ENCODE measurements at regions not wholly inside any gene's neighbourhood (a gene's known extent, or its start where the extent isn't known, plus 50 kb on each side); places are given as distances from the start of the nearest gene placed in this dataset.

DNA sequence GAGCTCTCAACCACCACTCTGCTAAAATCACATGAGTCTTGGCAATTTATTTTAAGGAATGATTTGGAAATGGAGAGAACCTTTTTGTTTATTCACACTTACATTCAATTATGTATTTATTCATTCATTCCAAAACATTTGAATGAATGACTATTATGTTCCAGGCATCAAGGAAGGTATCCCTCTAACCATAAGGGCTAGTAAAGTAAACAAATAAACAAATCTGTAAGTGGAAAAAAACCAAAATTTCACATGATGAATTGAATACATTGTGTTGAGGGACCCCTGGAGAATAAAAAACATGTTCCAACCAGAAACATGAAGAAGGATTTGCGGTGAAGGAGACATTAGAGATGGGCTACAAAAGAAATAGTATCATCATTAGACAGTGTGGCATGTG is 677.8 kb downstream of the TOX3 start:
- ChIA-PET POLR2A (interaction anchor here (0.8 to 0.9 kb wide), 2 partner anchors 66 to 68 kb away, joined by 3 to 4 read pairs; no protein-coding TSS in a partner anchor), CTCF (ENCODE audit: unreplicated experiment) (no interaction called here)
- intact Hi-C loops (cut with micrococcal nuclease; ENCODE audit: unreplicated experiment): no loop called here
- H3K9me3 ChIP-seq (ENCODE audit: low read length): no peaks in the 10 kb centered on the region
- H2AFZ ChIP-seq (ENCODE audit: low read length): no peak overlapping the region
- H3K4me3 ChIP-seq (ENCODE audit: low read depth, low read length, poor library complexity, severe bottlenecking): no peak overlapping the region
- H3K79me2 ChIP-seq (ENCODE audit: insufficient read depth, low read depth, low read length): no peaks in the 10 kb centered on the region
- H3K36me3 ChIP-seq (ENCODE audit: insufficient read depth, low read length): no peaks in the 10 kb centered on the region
- no peak overlapping the region for H3K4me2 ChIP-seq (ENCODE audit: low read length)
- no TSS peak for BruUV-seq (replicated peaks)
- TF ChIP-seq, protein P1, sequence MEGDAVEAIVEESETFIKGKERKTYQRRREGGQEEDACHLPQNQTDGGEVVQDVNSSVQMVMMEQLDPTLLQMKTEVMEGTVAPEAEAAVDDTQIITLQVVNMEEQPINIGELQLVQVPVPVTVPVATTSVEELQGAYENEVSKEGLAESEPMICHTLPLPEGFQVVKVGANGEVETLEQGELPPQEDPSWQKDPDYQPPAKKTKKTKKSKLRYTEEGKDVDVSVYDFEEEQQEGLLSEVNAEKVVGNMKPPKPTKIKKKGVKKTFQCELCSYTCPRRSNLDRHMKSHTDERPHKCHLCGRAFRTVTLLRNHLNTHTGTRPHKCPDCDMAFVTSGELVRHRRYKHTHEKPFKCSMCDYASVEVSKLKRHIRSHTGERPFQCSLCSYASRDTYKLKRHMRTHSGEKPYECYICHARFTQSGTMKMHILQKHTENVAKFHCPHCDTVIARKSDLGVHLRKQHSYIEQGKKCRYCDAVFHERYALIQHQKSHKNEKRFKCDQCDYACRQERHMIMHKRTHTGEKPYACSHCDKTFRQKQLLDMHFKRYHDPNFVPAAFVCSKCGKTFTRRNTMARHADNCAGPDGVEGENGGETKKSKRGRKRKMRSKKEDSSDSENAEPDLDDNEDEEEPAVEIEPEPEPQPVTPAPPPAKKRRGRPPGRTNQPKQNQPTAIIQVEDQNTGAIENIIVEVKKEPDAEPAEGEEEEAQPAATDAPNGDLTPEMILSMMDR (conservative IDR thresholded peaks at IDR 0.05; ENCODE audit: low read length): no peak
- no peak for TF ChIP-seq EZH2phosphoT487 (IDR thresholded peaks at IDR 0.05; ENCODE audit: borderline replicate concordance, low read depth, low read length)
- H3K27ac ChIP-seq (ENCODE audit: low read depth, low read length, poor library complexity, severe bottlenecking): no peak overlapping the region
- no peaks in the 10 kb centered on the region for H3K9me2 ChIP-seq (ENCODE audit: insufficient read depth, low read length)
- H4K20me1 ChIP-seq (ENCODE audit: insufficient read depth, low read length): no peaks in the 10 kb centered on the region
- DNase-seq (ENCODE audit: low spot score): no peak
- no peaks in the 10 kb centered on the region for H3K4me1 ChIP-seq (ENCODE audit: insufficient read depth, low read length, poor library complexity, severe bottlenecking)

DNA sequence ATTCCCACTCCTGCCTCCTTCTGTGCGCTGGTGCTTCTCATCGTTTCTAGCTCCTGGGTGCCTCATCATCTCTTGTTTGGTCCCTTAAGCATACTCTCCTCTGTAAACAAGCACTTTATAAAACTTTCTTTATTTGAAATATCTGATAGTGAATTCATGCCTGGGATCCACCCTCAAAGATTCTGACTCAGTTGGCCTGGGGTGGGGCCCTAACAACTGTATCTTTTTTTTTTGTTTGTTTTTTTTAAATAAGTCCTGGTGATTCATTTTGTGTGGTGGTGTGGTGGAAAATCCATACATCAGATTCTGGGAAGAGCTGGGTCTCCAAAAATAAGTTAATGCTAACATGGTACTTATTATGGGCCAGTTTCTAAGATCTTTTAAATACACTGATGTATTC is 678.3 kb downstream of the TOX3 start:
- TF ChIP-seq EZH2phosphoT487 (IDR thresholded peaks at IDR 0.05; ENCODE audit: borderline replicate concordance, low read depth, low read length): no peak
- TF ChIP-seq, protein P1 (conservative IDR thresholded peaks at IDR 0.05; ENCODE audit: low read length): no peak
- H3K79me2 ChIP-seq (ENCODE audit: insufficient read depth, low read depth, low read length): no peaks in the 10 kb centered on the region
- CTCF ChIA-PET (ENCODE audit: unreplicated experiment): no interaction called here

DNA sequence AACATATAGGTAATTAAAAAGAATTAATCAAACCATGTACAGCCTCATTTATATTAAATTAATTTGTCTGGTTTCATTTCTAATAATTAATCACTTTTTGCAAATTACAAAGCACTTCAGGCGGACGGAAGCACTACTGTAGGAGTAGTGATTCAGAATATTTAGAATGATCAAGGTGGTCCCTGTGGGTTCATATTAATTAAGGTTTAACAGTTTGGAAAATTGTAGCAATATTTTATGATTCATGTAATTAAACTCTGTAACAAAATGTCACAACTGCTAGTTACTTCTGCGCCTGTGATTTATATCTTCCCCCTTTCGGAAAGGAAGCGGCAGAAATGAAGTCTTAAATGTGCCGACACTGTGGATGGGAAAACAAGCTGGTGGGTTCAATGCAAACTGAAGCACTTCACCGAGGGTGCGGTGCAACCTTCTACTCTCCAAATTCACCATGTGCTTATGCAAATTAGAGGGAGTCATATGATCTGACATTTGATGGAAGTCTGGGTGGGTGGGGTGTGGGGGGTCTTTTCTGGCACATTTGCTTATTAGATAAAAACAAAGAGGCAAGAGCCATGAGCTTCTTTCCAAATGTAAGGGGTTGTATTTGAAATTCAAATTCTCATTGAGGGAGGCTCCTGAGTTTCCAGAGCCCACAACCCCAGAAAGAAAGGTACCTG is 679.4 kb downstream of the TOX3 start:
- TF ChIP-seq, protein P1 (conservative IDR thresholded peaks at IDR 0.05; ENCODE audit: low read length): no peak
- TF ChIP-seq EZH2phosphoT487 (IDR thresholded peaks at IDR 0.05; ENCODE audit: borderline replicate concordance, low read depth, low read length): no peak
- ChIA-PET POLR2A (interaction anchor here (0.6 kb wide), 1 partner anchor 58 kb away, joined by 4 read pairs; no protein-coding TSS in a partner anchor), CTCF (ENCODE audit: unreplicated experiment) (no interaction called here)
- no peaks in the 10 kb centered on the region for H4K20me1 ChIP-seq (ENCODE audit: insufficient read depth, low read length)
- no peaks in the 10 kb centered on the region for H3K79me2 ChIP-seq (ENCODE audit: insufficient read depth, low read depth, low read length)
- H3K4me1 ChIP-seq (ENCODE audit: insufficient read depth, low read length, poor library complexity, severe bottlenecking): no peaks in the 10 kb centered on the region
- no TSS peak for BruUV-seq (replicated peaks)
- H3K4me2 ChIP-seq (ENCODE audit: low read length): no peak overlapping the region
- intact Hi-C loops (cut with micrococcal nuclease; ENCODE audit: unreplicated experiment): no loop called here
- no peak overlapping the region for H3K27ac ChIP-seq (ENCODE audit: low read depth, low read length, poor library complexity, severe bottlenecking)
- H2AFZ ChIP-seq (ENCODE audit: low read length): no peak overlapping the region
- H3K4me3 ChIP-seq (ENCODE audit: low read depth, low read length, poor library complexity, severe bottlenecking): no peak overlapping the region
- H3K9me3 ChIP-seq (ENCODE audit: low read length): no peaks in the 10 kb centered on the region
- no peak for DNase-seq (ENCODE audit: low spot score)
- no peaks in the 10 kb centered on the region for H3K36me3 ChIP-seq (ENCODE audit: insufficient read depth, low read length)
- H3K9me2 ChIP-seq (ENCODE audit: insufficient read depth, low read length): no peaks in the 10 kb centered on the region

More for the DNA sequence above, 678.3 kb downstream of the TOX3 start:
- H3K4me2 ChIP-seq (ENCODE audit: low read length): no peak overlapping the region
- BruUV-seq (replicated peaks): no TSS peak
- H3K9me2 ChIP-seq (ENCODE audit: insufficient read depth, low read length): no peaks in the 10 kb centered on the region
- intact Hi-C loops (cut with micrococcal nuclease; ENCODE audit: unreplicated experiment): no loop called here
- H2AFZ ChIP-seq (ENCODE audit: low read length): no peak overlapping the region
- no peaks in the 10 kb centered on the region for H3K9me3 ChIP-seq (ENCODE audit: low read length)
- no peaks in the 10 kb centered on the region for H3K4me1 ChIP-seq (ENCODE audit: insufficient read depth, low read length, poor library complexity, severe bottlenecking)
- DNase-seq (ENCODE audit: low spot score): no peak
- no peaks in the 10 kb centered on the region for H4K20me1 ChIP-seq (ENCODE audit: insufficient read depth, low read length)
- POLR2A ChIA-PET: interaction anchor here (0.8 to 0.9 kb wide), 2 partner anchors 66 to 69 kb away, joined by 3 to 4 read pairs; no protein-coding TSS in a partner anchor
- H3K27ac ChIP-seq (ENCODE audit: low read depth, low read length, poor library complexity, severe bottlenecking): no peak overlapping the region
- no peak overlapping the region for H3K4me3 ChIP-seq (ENCODE audit: low read depth, low read length, poor library complexity, severe bottlenecking)
- no peaks in the 10 kb centered on the region for H3K36me3 ChIP-seq (ENCODE audit: insufficient read depth, low read length)

Data from OCI-LY7 (cell line).